ENCODE measurements at regions not wholly inside any gene's neighbourhood (a gene's known extent, or its start where the extent isn't known, plus 50 kb on each side); places are given as distances from the start of the nearest gene placed in this dataset.

- no peaks in the 10 kb centered on the region for H3K27me3 ChIP-seq
- no peaks in the 10 kb centered on the region for H3K9me3 ChIP-seq
- no peak overlapping the region for H3K4me3 ChIP-seq
- TF ChIP-seq POLR2AphosphoS5 (IDR thresholded peaks at IDR 0.05; ENCODE audit: insufficient read depth in 1 of 2, low read depth in 1 of 2) (no peak), POLR2A (IDR thresholded peaks at IDR 0.05) (no peak), CTCF (IDR thresholded peaks at IDR 0.05) (no peak)
- no peak overlapping the region for H3K27ac ChIP-seq
- DNase-seq (ENCODE audit: extremely low spot score in 2 of 2): no peak
- intact Hi-C loops (cut with DNase I): no loop called here
- H3K36me3 ChIP-seq: no peaks in the 10 kb centered on the region
- no peaks in the 10 kb centered on the region for H3K4me1 ChIP-seq
Measured at GRCh38 chr1:75062111-75062510, 72.1 kb upstream of the LHX8 start.

GRCh38 chr1:75067975-75068374, 66.2 kb upstream of the LHX8 start:
- no peak overlapping the region for H3K4me3 ChIP-seq
- H3K27me3 ChIP-seq: no peaks in the 10 kb centered on the region
- intact Hi-C loops (cut with DNase I): no loop called here
- no peak overlapping the region for H3K27ac ChIP-seq
- H3K4me1 ChIP-seq: no peaks in the 10 kb centered on the region
- H3K9me3 ChIP-seq: no peaks in the 10 kb centered on the region
- no peaks in the 10 kb centered on the region for H3K36me3 ChIP-seq
- DNase-seq (ENCODE audit: extremely low spot score in 2 of 2): no peak
- TF ChIP-seq POLR2AphosphoS5 (IDR thresholded peaks at IDR 0.05; ENCODE audit: insufficient read depth in 1 of 2, low read depth in 1 of 2) (no peak), CTCF (IDR thresholded peaks at IDR 0.05) (no peak), POLR2A (IDR thresholded peaks at IDR 0.05) (no peak)

GRCh38 chr1:75074831-75075395, 59.3 kb upstream of the LHX8 start:
- TF ChIP-seq POLR2AphosphoS5 (IDR thresholded peaks at IDR 0.05; ENCODE audit: insufficient read depth in 1 of 2, low read depth in 1 of 2) (no peak), CTCF (IDR thresholded peaks at IDR 0.05) (no peak), POLR2A (IDR thresholded peaks at IDR 0.05) (no peak)
- no peak for DNase-seq (ENCODE audit: extremely low spot score in 2 of 2)
- Histone ChIP-seq H3K4me3 (no peak overlapping the region), H3K36me3 (no peaks in the 10 kb centered on the region), H3K4me1 (no peaks in the 10 kb centered on the region), H3K9me3 (no peaks in the 10 kb centered on the region), H3K27ac (no peak overlapping the region), H3K27me3 (no peaks in the 10 kb centered on the region)
- intact Hi-C loops (cut with DNase I): no loop called here

- H3K4me3 ChIP-seq: no peak overlapping the region
- no peak overlapping the region for H3K27ac ChIP-seq
- H3K36me3 ChIP-seq: no peaks in the 10 kb centered on the region
- intact Hi-C loops (cut with DNase I): no loop called here
- H3K9me3 ChIP-seq: no peaks in the 10 kb centered on the region
- DNase-seq (ENCODE audit: extremely low spot score in 2 of 2): no peak
- TF ChIP-seq POLR2AphosphoS5 (IDR thresholded peaks at IDR 0.05; ENCODE audit: insufficient read depth in 1 of 2, low read depth in 1 of 2) (no peak), CTCF (IDR thresholded peaks at IDR 0.05) (no peak), POLR2A (IDR thresholded peaks at IDR 0.05) (no peak)
- H3K4me1 ChIP-seq: no peaks in the 10 kb centered on the region
- no peaks in the 10 kb centered on the region for H3K27me3 ChIP-seq
Measured at GRCh38 chr1:75079538-75080290, 54.5 kb upstream of the LHX8 start.

- H3K27ac ChIP-seq: no peak overlapping the region
- H3K4me1 ChIP-seq: no peaks in the 10 kb centered on the region
- intact Hi-C loops (cut with DNase I): no loop called here
- H3K27me3 ChIP-seq: no peaks in the 10 kb centered on the region
- no peaks in the 10 kb centered on the region for H3K9me3 ChIP-seq
- DNase-seq (ENCODE audit: extremely low spot score in 2 of 2): no peak
- no peaks in the 10 kb centered on the region for H3K36me3 ChIP-seq
- TF ChIP-seq CTCF (IDR thresholded peaks at IDR 0.05) (no peak), POLR2AphosphoS5 (IDR thresholded peaks at IDR 0.05; ENCODE audit: insufficient read depth in 1 of 2, low read depth in 1 of 2) (no peak), POLR2A (IDR thresholded peaks at IDR 0.05) (no peak)
- no peak overlapping the region for H3K4me3 ChIP-seq
Measured at GRCh38 chr1:75083223-75083622, 51.0 kb upstream of the LHX8 start.
